Ovary (tissue), 7 donors: ENCODE measurements at regions not wholly inside any gene's neighbourhood (a gene's known extent, or its start where the extent isn't known, plus 50 kb on each side); places are given as distances from the start of the nearest gene placed in this dataset.

Source experiments
- DNase-seq, 5 donors: peaks; one replicate each; pipeline ENCODE4 v3.0.0-alpha.2; 2019 to 2020
- H3K27ac ChIP-seq, 2 donors: fragments of 200-600 bp; one replicate each; pipeline versions ENCODE4 v1.5.1 to v1.8.0; 2019 to 2022
- H3K27me3 ChIP-seq: fragments of 200-600 bp; one replicate; pipeline ENCODE4 v1.8.0; 2022
- H3K36me3 ChIP-seq: fragments of 200-600 bp; sonication (generic); one replicate; pipeline ENCODE4 v1.5.1; 2019
- H3K4me1 ChIP-seq: one replicate; pipeline ENCODE4 v1.8.1; 2013; ENCODE audit warnings: mild to moderate bottlenecking, moderate library complexity; ENCODE audit not compliant: insufficient read depth
- H3K4me3 ChIP-seq: fragments of 200-600 bp; sonication (generic); one replicate; pipeline ENCODE4 v1.5.1; 2017
- H3K9me3 ChIP-seq, 2 donors: fragments of 200-600 bp in 1 of 2; sonication (generic) in 1 of 2; one replicate each; pipeline versions ENCODE4 v1.5.1 to v1.8.1; 2013 to 2019; ENCODE audit warnings: mild to moderate bottlenecking in 1 of 2, moderate library complexity in 1 of 2
- EP300 ChIP-seq: sonication (generic); formaldehyde crosslinking; IDR thresholded peaks from one replicate; pipeline ENCODE4 v1.6.1; 2017; ENCODE audit warnings: antibody characterized with exemption
- POLR2A ChIP-seq: fragments of 450-650 bp; IDR thresholded peaks from one replicate; pipeline ENCODE4 v1.6.1; 2017; ENCODE audit warnings: antibody characterized with exemption, mild to moderate bottlenecking, moderate library complexity
- WGBS, 3 donors: extraction: QIAGEN DNeasy Blood & Tissue Kit in 1 of 3; methylation state at CpG; one replicate each; pipeline versions ENCODE4 v1.1.5 to v1.1.7; 2013 to 2017; 5-methylcytosine and 5-hydroxymethylcytosine counted together
- intact Hi-C, 4 donors: fragments of 100-400 bp; cut with DNase I; formaldehyde crosslinking; loops; one replicate each; pipeline versions ENCODE4 v1.11.0 to v1.15.1; 2022 to 2023
- TF ChIP-seq, protein P1 (sequence below), 3 donors: fragments of 450-650 bp in 2 of 3; fragments of 200-600 bp in 1 of 3; IDR thresholded peaks; one replicate each; pipeline versions ENCODE4 v1.5.1 to v1.8.0; 2016 to 2022; ENCODE audit warnings: antibody characterized with exemption in 3 of 3, mild to moderate bottlenecking in 1 of 3
- donor health status: DM: no; HTN: no; CAD: no; lungs with moderate emphysema.
- donor health status: DM: no; HTN: no; CAD: no.
- donor health status: Bipolar disorder and iron deficiency.
- donor health status: DM: no; HTN: no; CAD: no.
- donor health status: DM: yes; HTN: yes; CAD: no.

DNA sequence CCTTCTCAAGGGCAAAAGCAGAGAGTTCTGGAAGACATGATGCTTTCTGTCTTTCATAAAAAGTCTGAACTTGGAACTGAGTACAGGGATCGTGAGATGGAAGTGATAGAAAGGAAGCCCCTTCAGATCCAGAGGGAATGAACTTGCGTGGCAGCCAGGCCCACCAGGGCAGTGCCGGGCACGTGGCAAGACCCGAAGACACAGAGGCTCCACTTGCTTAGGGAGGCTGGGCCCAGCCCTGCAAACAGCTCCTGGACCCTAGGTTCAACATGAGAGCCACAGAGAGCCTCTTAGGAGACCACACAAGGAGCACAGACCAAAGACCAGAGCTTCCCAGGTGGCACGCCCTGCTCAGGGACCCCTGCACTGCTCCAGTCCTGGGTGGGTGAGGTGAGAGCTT lies 155.4 kb upstream of the SMIM21 start:
- no peak for DNase-seq
- intact Hi-C loops: no loop called here
- WGBS, 3 donors: 82 to 91% (median 83%) methylated on average over 6 of the region's 6 CpGs
- Histone ChIP-seq H3K4me3 (no peak overlapping the region), H3K9me3 (no peaks in the 10 kb centered on the region), H3K4me1 (peaks cover 5% of the 10 kb centered on the region), H3K27ac (no peak overlapping the region), H3K36me3 (no peaks in the 10 kb centered on the region), H3K27me3 (no peaks in the 10 kb centered on the region)
- TF ChIP-seq POLR2A (no peak), EP300 (no peak)
- TF ChIP-seq, protein P1, sequence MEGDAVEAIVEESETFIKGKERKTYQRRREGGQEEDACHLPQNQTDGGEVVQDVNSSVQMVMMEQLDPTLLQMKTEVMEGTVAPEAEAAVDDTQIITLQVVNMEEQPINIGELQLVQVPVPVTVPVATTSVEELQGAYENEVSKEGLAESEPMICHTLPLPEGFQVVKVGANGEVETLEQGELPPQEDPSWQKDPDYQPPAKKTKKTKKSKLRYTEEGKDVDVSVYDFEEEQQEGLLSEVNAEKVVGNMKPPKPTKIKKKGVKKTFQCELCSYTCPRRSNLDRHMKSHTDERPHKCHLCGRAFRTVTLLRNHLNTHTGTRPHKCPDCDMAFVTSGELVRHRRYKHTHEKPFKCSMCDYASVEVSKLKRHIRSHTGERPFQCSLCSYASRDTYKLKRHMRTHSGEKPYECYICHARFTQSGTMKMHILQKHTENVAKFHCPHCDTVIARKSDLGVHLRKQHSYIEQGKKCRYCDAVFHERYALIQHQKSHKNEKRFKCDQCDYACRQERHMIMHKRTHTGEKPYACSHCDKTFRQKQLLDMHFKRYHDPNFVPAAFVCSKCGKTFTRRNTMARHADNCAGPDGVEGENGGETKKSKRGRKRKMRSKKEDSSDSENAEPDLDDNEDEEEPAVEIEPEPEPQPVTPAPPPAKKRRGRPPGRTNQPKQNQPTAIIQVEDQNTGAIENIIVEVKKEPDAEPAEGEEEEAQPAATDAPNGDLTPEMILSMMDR (IDR thresholded peaks at IDR 0.05): no peak

GRCh38 chr18:75582406-75582821 lies 154.9 kb upstream of the SMIM21 start:
- TF ChIP-seq EP300 (no peak), POLR2A (no peak)
- TF ChIP-seq, protein P1 (IDR thresholded peaks at IDR 0.05): no peak
- intact Hi-C loops: no loop called here
- Histone ChIP-seq H3K27ac (no peak overlapping the region), H3K36me3 (no peaks in the 10 kb centered on the region), H3K4me3 (no peak overlapping the region), H3K4me1 (peaks cover 5% of the 10 kb centered on the region), H3K9me3 (no peaks in the 10 kb centered on the region), H3K27me3 (no peaks in the 10 kb centered on the region)
- 17 to 44% (median 18%) methylated on average over 3 of the region's 3 CpGs for WGBS, 3 donors
- no peak for DNase-seq

GRCh38 chr18:75581336-75582131 lies 154.0 kb upstream of the SMIM21 start:
- intact Hi-C loops: no loop called here
- TF ChIP-seq POLR2A (no peak), EP300 (no peak)
- TF ChIP-seq, protein P1 (IDR thresholded peaks at IDR 0.05): no peak
- Histone ChIP-seq H3K4me3 (no peak overlapping the region), H3K27me3 (no peaks in the 10 kb centered on the region), H3K36me3 (no peaks in the 10 kb centered on the region), H3K9me3 (no peaks in the 10 kb centered on the region), H3K4me1 (peaks cover 5% of the 10 kb centered on the region), H3K27ac (no peak overlapping the region)
- WGBS, 3 donors: 42 to 51% (median 43%) methylated on average over 8 of the region's 8 CpGs
- no peak for DNase-seq

DNA sequence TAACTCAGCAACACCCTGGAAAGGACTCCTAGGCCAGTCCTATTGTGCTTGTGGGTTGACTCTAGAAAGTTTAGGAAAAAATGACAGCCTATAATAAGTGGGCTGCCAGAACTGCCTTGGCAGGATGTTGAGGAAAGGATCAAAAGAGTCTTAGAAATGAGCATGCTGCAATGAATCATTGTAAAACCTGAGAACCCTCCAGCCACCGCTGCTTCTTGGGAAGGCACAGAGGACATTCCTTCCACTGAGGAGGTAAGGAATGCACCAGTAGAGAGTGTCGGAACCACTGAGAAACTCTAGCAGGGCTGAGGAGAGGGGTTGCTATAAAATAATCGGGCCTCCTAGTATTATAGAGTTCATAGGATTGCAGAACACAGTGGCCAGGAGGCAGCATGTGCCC lies 146.7 kb upstream of the SMIM21 start:
- H3K4me1 ChIP-seq: no peaks in the 10 kb centered on the region
- no peak overlapping the region for H3K27ac ChIP-seq
- no peaks in the 10 kb centered on the region for H3K36me3 ChIP-seq
- WGBS, 3 donors: 81 to 92% (median 87%) methylated on average over 3 of the region's 3 CpGs
- DNase-seq: no peak
- TF ChIP-seq, protein P1 (IDR thresholded peaks at IDR 0.05): no peak
- TF ChIP-seq EP300 (no peak), POLR2A (no peak)
- no peak overlapping the region for H3K4me3 ChIP-seq
- no peaks in the 10 kb centered on the region for H3K27me3 ChIP-seq
- H3K9me3 ChIP-seq: no peaks in the 10 kb centered on the region
- intact Hi-C loops: no loop called here
